ENCODE measurements at regions not wholly inside any gene's neighbourhood (a gene's known extent, or its start where the extent isn't known, plus 50 kb on each side); places are given as distances from the start of the nearest gene placed in this dataset.

- DNase-seq (ENCODE audit: low read depth in 1 of 2, low spot score in 1 of 2) = no peak
- Histone ChIP-seq H3K4me3 (replicated peaks; ENCODE audit: insufficient read depth, low read length) (no peak overlapping the region), H3K27ac (replicated peaks) (no peak overlapping the region), H3K27me3 (ENCODE audit: insufficient read depth, poor library complexity, severe bottlenecking) (no peaks in the 10 kb centered on the region)
- TF ChIP-seq REST (IDR thresholded peaks at IDR 0.05; ENCODE audit: insufficient replicate concordance, low read depth) (no peak), SPI1 (IDR thresholded peaks at IDR 0.05; ENCODE audit: borderline replicate concordance, low read depth) (no peak), POLR2AphosphoS5 (IDR thresholded peaks at IDR 0.05; ENCODE audit: low read depth) (no peak), GABPA (IDR thresholded peaks at IDR 0.05; ENCODE audit: low read depth) (no peak)
These were observed 683.1 kb upstream of the ACVR2A start for GRCh38 chr2:147161746-147162145.

- Histone ChIP-seq H3K4me3 (replicated peaks; ENCODE audit: insufficient read depth, low read length) (no peak overlapping the region), H3K27me3 (ENCODE audit: insufficient read depth, poor library complexity, severe bottlenecking) (no peaks in the 10 kb centered on the region), H3K27ac (replicated peaks) (no peak overlapping the region)
- DNase-seq (ENCODE audit: low read depth in 1 of 2, low spot score in 1 of 2) = no peak
- TF ChIP-seq SPI1 (IDR thresholded peaks at IDR 0.05; ENCODE audit: borderline replicate concordance, low read depth) (no peak), POLR2AphosphoS5 (IDR thresholded peaks at IDR 0.05; ENCODE audit: low read depth) (no peak), CTCF (IDR thresholded peaks at IDR 0.05; ENCODE audit: insufficient read depth, low read length) (no peak), REST (IDR thresholded peaks at IDR 0.05; ENCODE audit: insufficient replicate concordance, low read depth) (no peak), GABPA (IDR thresholded peaks at IDR 0.05; ENCODE audit: low read depth) (no peak)
These were observed 687.9 kb upstream of the ACVR2A start for GRCh38 chr2:147156970-147157369.

GRCh38 chr2:147150241-147150635, 694.6 kb upstream of the ACVR2A start:
- TF ChIP-seq REST (IDR thresholded peaks at IDR 0.05; ENCODE audit: insufficient replicate concordance, low read depth) (no peak), CTCF (IDR thresholded peaks at IDR 0.05; ENCODE audit: insufficient read depth, low read length) (no peak)
- no peaks in the 10 kb centered on the region for H3K27me3 ChIP-seq (ENCODE audit: insufficient read depth, poor library complexity, severe bottlenecking)
- no peak for DNase-seq (ENCODE audit: low read depth in 1 of 2, low spot score in 1 of 2)
- H3K27ac ChIP-seq (replicated peaks) = no peak overlapping the region
- no peak overlapping the region for H3K4me3 ChIP-seq (replicated peaks; ENCODE audit: insufficient read depth, low read length)

All from HL-60 (cell line).